GM19395 (cell line): ENCODE measurements at regions not wholly inside any gene's neighbourhood (a gene's known extent, or its start where the extent isn't known, plus 50 kb on each side); places are given as distances from the start of the nearest gene placed in this dataset.
A peak's percentile ranks its signal among the peaks of the same experiment; 100 is the strongest.
"Not testable (repeated sequence)": the region's sequence is repeated elsewhere in the genome, so short reads cannot be mapped to it uniquely, and the experiment has no call there.

Experiments
- ATAC-seq: cut with Tn5 transposase; IDR thresholded peaks from one replicate; pipeline ENCODE4 v1.9.1; 2021; ENCODE audit warnings: mild to moderate bottlenecking, moderate library complexity; ENCODE audit not compliant: unreplicated experiment

DNA sequence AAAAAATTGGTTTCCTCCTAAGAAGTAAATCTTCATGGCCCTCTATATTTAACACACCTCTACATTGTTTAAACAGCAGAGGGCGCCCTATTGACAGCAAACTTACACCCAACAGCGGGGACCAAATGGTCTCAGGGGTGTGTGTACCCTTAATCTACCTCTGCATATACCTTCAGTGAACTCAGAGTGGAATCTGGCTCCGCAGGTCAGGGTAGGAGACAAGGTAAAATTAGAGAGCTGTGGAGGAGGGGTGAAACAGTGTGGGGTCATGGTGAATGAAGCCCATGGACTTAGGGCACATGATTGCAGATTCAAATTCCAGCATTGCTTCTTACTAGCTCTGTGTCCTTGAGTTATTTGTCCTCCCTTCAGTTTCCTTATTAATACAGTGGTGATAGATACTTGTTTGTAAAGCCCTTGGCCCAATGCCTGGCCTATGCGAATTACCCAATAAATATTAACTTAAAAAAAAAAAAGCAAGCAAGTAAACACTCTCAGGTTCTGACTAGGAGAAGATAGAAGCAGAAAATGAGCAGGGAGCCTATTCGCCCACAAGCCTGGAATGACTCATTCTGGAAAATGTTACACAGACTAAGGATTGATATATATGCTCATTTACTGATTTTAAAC lies 122.9 kb downstream of the CAVIN4 start:
- peak; percentile 72 for ATAC-seq

DNA sequence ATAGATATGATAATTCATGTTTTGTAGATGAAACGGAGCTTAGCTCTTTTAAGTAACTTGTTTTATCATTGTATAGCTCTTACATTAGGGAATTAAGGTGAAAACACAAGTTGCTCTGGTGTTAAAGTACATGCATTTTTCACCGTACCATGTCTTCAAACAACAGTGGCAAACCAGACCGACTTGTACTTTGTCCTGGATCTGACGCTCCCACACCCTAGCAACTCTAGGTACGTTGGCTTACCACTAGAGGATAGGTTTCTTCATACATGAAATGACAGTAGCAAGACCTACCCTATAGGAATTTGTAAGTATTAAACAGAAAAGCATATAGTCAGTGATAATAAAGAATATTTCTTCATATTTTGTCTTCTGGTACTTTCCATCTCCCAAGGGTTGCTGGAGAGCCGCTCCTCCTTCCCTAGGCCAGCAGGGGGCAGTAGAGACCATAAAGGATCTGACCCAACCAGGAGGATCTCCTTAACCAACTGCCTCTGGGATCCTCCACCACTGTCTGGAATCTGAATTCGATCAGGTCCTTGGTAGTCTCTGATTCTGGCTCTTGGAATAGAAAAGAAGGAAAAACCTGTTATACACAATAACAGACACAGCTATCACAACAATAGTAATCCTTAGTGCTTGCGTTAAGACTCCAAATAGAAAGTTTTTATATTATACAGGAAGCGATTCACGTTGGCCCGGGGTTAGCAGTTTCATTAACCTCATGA lies 136.7 kb downstream of the CAVIN4 start:
- peak; percentile 95 for ATAC-seq

DNA sequence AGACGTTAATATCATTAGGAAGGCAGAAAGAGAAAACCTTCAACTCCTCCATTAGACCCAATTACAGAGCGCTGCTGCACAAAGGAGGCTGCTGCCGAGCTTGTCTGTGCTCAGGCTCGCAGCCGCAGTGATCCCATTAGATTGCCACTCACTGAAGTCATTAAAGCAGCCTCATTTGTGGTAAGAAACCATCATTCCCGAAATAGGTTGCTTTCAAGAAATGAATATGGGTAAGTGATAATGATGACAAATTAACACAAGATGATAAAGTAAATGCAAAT lies 137.2 kb downstream of the CAVIN4 start:
- ATAC-seq = no peak

DNA sequence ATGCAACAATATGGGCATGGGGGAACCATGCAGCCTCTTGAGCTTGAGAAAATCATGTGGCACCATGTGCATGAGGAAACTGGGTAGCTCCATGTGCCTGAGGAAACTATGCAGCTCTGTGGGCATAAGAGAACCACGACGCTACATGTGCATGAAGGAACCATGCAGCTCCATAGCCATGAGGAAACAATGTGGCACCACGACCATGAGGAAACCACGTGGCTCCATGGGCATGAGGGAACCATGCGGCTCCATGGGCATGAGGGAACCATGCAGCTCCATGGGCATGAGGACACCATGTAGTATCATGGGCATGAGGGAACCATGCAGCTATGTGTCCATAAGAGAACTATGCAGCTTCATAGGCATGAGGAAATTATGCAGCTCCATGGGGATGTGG lies 140.8 kb downstream of the CAVIN4 start:
- ATAC-seq = no peak

DNA sequence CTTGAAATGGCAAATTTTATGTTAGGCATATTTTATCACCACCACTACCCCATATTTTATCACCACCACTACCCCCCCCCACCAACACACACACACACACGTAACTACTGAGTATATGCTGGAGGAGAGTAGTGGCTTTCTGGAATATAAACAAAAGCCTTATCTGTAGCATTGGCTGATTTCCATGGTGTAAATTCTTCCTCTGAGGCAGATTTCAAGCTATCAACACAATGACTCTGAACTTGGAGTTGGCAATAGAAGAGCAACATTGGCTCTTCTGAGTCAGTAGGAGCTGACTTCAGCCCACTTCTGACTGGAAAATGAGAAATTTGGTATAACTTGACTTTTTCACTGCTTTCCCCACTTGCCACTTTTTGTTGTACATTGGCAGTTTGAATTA lies 143.0 kb downstream of the CAVIN4 start:
- no peak for ATAC-seq

DNA sequence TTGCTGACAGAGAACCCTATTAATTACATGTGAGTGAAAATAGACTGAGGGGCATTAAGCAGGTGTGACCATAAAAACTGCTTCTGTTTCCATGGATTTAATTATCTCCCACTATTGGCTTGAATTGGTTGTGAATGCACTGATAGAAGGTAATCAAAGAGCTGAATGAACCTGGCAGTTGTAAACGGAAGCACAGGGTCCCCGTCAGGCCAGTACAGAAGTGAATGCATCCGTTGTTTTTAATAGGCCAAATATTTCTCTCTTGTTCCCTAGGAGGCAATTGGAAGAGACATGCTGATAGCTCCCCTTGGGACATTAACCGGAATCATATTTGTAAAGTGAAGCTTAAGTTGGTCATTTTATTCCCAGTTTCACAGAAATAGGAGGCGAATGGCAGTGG lies 147.0 kb downstream of the CAVIN4 start:
- no peak for ATAC-seq

DNA sequence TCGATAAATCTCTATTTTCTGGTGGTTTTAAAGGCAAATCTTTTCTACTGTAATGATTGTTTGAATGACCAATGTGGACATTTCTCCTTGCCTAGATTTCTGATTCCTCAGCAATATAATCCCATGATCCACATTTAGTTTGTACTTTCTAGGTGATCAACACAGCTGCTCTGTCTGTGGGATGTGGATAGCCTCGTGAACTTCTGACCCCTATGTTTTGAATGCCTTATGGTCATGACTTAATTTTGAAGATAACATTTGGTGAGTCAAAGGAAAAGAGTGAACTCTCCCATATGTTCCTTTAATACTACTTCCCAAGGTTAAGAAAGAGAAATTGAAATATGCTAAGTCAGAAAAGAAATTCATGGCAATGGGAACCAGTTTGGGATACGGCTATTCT lies 147.5 kb downstream of the CAVIN4 start:
- ATAC-seq = no peak

DNA sequence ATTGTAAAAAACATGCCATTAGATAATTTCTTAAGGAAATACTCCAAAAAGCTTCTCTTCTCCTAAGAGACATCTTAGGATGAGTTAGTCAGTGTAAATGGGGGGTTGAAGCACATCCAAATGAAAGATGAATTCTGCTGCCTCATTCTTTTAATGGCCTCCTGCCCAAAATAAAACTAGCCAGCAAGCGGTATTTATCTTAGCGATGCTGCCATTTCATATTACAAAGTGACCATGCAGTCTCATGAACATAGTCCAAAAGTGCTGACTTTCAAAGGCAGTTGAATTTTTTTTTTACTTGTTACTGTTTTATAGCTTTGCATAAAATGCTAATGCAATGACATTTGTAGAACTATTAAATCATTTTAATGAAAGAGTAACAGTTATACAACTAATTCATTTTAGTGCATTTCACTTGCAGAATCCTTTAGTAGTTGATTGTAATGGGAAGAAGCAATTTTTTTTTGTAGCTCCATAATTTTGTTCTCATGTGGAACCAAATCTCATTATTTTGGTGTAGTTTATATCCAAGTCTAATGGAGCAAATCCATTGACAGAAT lies 151.5 kb downstream of the CAVIN4 start:
- no peak for ATAC-seq

DNA sequence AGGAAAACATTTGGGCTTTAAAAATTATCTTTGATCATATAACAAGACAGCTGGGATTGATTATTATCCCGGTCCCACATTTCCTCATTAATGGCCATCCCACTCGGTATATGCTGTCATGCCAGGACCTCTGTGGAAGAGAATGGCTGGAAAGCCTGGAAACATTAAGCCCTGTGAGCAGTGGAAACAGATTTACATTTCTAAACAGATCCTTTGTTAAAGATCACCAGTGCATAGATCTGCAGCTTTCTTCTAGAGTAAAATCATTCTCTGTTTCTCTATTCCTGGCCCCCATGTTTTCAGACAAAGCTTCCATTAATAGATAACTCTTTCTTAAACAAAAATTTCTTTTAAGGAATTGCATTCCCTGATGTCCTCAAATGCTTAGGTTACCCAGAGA lies 152.2 kb downstream of the CAVIN4 start:
- no peak for ATAC-seq

DNA sequence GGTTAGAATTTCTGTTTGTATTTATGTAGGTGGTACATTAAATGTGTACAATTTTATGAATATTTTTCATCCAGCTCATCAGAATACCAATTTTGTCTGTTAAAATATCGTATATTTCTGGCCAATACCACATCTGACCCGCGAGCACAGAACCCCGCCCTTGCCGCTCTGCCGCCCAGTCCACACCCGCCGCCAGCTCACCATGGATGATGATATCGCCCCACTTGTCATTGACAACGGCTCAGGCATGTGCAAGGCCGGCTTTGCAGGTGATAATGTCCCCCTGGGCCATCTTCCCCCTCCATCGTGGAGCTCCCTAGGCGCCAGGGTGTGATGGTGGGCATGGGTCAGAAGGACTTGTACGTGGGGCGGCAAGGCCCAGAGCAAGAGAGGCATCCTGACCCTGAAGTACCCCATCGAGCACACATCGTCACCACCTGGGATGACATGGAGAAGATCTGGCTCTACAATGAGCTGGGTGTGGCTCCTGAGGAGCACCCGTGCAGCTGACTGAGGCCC lies 153.2 kb downstream of the CAVIN4 start:
- no peak for ATAC-seq

DNA sequence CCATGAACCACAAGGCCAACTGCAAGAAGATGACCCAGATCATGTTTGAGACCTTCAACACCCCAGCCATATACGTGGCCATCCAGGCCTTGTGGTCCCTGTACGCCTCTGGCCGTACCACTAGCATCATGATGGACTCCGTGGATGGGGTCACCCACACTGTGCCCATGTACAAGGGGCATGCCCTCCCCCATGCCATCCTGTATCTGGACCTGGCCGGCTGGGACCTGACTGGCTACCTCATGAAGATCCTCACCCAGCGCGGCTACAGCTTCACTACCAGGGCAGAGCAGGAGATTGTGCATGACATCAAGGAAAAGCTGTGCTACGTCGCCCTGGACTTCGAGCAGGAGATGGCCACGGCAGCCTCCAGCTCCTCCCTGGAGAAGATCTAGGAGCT lies 153.7 kb downstream of the CAVIN4 start:
- no peak for ATAC-seq

DNA sequence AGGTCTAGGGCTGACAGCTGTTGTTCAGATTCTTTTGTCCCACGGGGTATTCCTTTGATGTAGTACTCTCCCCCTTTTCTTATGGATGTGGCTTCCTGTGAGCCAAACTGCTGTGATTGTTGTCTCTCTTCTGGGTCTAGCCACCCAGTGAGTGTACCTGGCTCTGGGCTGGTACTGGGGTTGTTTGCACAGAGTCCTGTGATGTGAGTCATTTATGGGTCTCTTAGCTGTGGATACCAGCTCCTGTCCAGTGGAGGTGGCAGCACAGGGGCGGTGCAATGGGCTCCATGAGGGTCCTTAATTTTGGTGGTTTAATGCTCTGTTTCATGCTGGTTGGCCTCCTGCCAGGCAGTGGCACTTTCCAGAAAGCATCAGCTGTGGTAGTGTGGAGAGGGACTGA lies 161.3 kb downstream of the CAVIN4 start:
- ATAC-seq = no peak

DNA sequence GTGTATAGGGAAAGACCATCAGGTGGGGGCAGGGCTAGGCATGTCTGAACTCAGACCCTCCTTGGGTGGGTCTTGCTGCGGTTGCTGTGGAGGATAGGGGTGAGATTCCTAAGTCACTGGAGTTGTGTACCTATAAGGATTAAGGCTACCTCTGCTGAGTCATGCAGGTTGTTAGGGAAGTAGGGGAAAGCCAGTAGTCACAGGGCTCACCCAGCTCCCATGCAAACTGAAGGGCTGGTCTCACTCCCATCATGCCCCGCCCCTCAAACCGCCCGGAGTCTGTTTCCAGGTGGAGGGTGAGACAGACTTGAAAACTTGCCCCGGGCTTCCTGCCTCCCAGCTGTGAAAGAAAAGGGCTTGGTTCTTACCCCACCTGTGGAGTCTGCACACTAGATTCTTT lies 161.8 kb downstream of the CAVIN4 start:
- ATAC-seq = no peak

DNA sequence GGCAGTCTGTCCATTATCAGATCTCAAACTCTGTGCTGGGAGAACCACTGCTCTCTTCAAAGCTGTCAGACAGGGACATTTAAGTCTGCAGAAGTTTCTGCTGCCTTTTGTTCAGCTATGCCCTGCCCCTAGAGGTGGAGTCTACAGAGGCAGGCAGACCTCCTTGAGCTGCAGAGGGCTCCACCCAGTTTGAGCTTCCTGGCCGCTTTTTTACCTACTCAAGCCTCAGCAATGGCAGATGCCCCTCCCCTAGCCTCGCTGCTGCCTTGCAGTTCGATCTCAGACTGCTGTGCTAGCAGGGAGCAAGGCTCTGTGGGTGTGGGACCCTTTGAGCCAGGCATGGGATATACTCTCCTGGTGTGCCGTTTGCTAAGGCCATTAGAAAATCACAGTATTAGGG lies 171.1 kb downstream of the CAVIN4 start:
- not testable (repeated sequence) for ATAC-seq

DNA sequence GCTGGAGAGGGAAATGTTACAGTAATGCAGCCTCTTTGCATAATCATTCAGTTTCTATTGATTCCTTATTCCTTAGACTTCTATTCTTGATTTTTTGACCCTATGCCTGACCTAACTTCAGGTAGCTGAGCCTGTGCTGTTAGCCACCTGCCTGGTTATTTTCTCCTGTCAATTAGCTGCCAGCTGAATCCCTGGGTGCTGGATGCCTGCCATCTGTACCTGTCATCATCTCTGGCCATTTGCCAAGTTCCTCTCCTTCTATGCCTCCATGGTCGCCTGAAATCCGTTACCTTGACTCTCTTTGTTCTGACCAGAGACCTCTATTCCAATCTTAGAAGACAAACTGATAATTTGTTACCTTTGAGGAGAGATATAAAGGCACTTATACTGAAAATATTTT lies 178.3 kb downstream of the CAVIN4 start:
- no peak for ATAC-seq

DNA sequence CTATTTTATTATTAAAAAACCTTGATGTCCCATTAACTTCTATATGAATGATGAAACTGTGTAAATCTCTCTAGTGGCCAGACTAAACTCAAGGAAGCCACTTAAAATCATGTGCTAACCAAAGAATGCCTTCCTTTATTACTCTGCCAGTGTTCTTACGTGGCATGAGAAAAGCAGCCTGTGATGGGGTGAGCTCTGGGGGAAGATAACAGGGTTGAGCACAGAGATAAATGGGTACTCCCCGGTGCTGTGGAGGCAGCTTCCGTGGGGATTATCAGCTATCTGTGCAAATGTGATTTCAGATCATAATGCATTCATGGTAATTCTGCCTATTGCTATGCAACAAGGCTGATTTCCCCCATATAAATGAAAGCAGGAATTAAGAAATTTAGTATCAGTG lies 181.3 kb downstream of the CAVIN4 start:
- no peak for ATAC-seq

DNA sequence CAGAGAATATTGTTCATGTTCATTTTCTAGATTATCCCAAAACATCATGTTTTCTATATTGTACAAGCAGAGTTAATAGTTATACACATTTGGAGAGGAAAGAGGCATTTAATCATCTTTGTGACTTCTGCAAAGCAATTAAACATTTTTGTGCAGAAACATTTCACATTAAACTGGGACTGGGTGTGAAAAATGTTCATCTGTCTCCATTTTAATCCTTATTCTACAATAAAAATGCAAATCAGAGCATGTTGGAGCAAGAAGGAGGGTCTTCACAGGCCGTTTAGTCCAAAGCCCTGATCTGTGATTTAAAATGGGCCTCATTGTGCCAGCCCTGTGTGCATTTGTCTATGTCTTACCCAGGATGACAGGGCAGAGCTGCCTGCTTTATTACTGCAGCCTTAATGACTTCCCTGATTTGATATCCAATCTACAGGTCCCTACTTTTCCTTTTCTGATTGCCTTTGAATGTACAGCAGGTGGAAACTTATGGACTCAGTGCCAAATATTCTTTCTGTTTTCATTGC lies 183.5 kb downstream of the CAVIN4 start:
- ATAC-seq = no peak

DNA sequence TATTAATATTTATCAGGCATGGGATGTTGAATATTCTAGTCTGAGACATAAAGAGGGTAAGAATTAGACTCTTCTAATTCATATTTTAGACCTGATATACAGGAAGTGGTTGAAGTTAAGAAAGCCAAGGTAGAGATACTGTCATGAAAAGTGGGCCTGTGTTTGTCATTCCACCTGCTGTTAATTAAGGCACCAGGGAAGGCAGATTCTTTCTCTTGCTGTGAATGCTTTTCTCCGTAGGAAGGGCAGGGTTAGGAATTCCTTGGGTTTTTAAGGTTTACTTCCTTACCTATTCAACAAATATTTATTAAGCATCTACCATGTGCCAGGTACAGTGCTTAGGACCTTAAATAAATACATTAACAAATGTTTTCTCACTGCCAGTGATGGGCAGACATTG lies 196.4 kb downstream of the CAVIN4 start:
- no peak for ATAC-seq

DNA sequence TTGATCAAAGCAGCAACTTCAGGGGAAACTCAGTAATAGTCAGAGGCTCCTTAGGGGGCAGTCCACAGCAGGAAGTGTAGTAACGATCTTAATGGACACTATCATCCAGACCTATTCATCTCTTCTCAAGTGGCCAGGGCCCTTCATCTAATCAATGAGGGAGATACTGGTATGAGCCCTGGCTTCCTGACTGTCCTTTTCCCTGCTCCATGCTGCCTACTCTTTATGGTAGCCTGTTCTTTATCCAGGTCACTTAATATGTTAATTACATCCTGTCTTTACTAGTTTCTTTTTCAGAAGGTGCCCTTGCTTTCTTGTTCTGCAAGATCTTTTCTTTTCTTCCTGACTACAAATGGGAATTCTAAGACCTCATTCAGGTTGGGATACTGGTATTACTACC lies 197.1 kb downstream of the CAVIN4 start:
- ATAC-seq = no peak

DNA sequence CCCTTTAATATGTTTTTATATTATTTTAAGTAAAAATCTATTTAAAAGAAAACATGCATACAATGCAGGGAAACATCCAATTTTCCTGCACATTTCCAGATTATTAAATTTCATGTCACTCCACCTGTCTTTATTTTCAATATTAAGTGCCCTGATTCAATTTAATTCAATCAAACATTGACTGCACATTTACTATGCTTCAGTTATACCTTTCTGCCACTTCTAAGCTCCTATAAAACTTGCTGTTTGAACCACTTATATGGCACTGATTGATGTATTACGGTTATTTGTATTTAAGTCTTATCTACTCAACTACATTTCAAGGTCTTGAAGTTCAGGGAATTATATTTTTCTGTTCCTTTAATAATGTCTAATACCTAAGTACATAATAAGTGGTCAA lies 198.0 kb downstream of the CAVIN4 start:
- no peak for ATAC-seq

DNA sequence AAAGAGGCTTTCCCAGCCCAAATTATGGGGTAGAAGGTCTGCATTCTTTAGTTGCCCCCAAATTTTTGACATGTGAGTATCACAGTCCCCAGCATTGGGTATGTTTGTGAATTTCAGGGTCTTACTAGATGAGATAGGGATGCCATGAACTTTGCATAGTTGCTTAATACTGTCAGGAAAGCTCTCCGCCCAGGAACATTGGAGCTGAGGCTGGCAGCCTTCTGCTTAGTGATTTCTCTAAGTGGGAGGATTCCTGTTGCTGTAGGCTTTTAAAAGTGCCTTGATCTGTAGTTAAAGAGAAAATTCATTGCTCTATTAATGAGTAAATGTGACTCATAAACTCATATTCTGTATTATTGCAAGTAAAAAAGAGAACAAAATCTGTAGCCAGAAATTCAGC lies 206.9 kb downstream of the CAVIN4 start:
- ATAC-seq = no peak

DNA sequence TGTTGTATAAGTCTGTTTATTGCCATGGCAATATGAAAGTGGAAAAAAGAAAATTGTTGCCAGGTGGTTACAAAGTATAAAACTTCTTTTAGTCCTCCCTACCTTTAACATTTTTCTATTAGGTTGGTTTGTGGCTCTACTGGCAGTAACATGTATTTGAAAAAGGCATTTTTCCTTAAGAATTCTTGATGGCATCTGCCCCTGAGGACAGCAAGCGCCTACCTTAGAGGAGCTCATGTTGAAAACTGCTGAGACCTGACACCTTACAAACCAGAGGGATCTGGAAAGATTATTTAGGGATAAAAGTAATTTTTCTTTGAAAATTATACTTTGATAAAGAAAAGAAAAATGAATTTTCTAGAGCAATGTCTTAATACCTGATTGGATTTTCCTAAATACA lies 208.1 kb downstream of the CAVIN4 start:
- ATAC-seq = no peak
